ENCODE measurements at regions not wholly inside any gene's neighbourhood (a gene's known extent, or its start where the extent isn't known, plus 50 kb on each side); places are given as distances from the start of the nearest gene placed in this dataset.
"Not testable (repeated sequence)": the region's sequence is repeated elsewhere in the genome, so short reads cannot be mapped to it uniquely, and the experiment has no call there.

- DNase-seq (ENCODE audit: low spot score in 2 of 2); H3K4me3 ChIP-seq (ENCODE audit: low read depth, poor library complexity, severe bottlenecking); intact Hi-C loops (cut with DNase I; ENCODE audit: low total_unique reads): not testable (repeated sequence)
- WGBS, 2 donors = 82 to 95% methylated on average over 4 of the region's 4 CpGs
Observed at GRCh38 chr3:130151555-130151954, 69.9 kb downstream of the ALG1L2 start.

- 83 to 86% methylated on average over 8 of the region's 8 CpGs for WGBS, 2 donors
- DNase-seq (ENCODE audit: low spot score in 2 of 2) = not testable (repeated sequence)
Observed at GRCh38 chr3:130153247-130153646, 71.6 kb downstream of the ALG1L2 start.

GRCh38 chr3:130155464-130155863, 73.8 kb downstream of the ALG1L2 start:
- H3K4me3 ChIP-seq (ENCODE audit: low read depth, poor library complexity, severe bottlenecking); intact Hi-C loops (cut with DNase I; ENCODE audit: low total_unique reads); DNase-seq (ENCODE audit: low spot score in 2 of 2): not testable (repeated sequence)
- WGBS, 2 donors = 25 to 56% methylated on average over 1 to 4 of the region's 4 CpGs

More at GRCh38 chr3:130153247-130153646, 71.6 kb downstream of the ALG1L2 start:
- intact Hi-C loops (cut with DNase I; ENCODE audit: low total_unique reads); H3K4me3 ChIP-seq (ENCODE audit: low read depth, poor library complexity, severe bottlenecking): not testable (repeated sequence)

DNA sequence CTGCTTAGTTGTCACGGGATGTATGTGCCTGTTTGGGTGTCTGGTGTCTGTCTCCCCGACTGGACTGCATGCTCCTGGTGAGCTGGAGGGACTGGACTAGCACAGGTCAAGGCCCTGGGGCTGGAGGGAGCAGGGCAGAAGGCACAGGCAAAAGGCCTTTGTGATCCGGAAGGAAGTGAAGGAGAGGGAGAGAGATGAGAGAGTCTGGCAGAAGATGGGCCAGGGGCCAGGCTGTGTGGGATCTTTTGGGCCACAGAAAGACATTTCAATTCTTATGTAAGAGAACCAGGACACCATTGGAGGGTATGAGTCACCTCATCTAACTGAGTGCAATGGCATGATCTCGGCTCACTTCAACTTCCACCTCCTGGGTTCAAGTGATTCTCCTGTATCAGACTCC, 85.2 kb downstream of the ALG1L2 start:
- DNase-seq (ENCODE audit: low spot score in 2 of 2); intact Hi-C loops (cut with DNase I; ENCODE audit: low total_unique reads); H3K4me3 ChIP-seq (ENCODE audit: low read depth, poor library complexity, severe bottlenecking): not testable (repeated sequence)
- 79 to 89% methylated on average over 3 of the region's 4 CpGs for WGBS, 2 donors

DNA sequence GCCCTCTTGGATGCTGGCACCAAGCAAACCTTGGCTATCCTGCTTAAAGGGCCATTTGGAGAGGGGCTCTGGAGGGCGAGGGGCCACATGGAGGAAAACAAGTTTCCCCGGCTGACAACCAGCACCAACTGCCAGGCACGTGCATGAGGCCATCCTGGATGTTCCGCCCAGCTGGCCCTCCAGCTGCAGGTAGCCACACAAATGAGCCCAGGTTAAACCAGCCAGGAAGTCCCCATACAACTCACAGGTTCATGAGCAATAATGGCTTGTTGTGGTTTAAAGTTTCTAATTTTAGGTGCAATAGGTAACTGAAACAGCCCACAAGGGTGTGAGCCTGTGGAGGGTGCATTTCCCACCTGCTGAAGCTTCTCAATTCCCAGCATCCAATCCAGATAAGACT, 93.6 kb downstream of the ALG1L2 start:
- intact Hi-C loops (cut with DNase I; ENCODE audit: low total_unique reads); H3K4me3 ChIP-seq (ENCODE audit: low read depth, poor library complexity, severe bottlenecking); DNase-seq (ENCODE audit: low spot score in 2 of 2): not testable (repeated sequence)
- WGBS, 2 donors = 86% methylated on average over 4 of the region's 4 CpGs

- DNase-seq (ENCODE audit: low spot score in 2 of 2); H3K4me3 ChIP-seq (ENCODE audit: low read depth, poor library complexity, severe bottlenecking); intact Hi-C loops (cut with DNase I; ENCODE audit: low total_unique reads): not testable (repeated sequence)
- 76 to 81% methylated on average over 13 of the region's 13 CpGs for WGBS, 2 donors
Observed at GRCh38 chr3:130176476-130177256, 95.0 kb downstream of the ALG1L2 start.

GRCh38 chr3:130178835-130179234, 97.2 kb downstream of the ALG1L2 start:
- DNase-seq (ENCODE audit: low spot score in 2 of 2); H3K4me3 ChIP-seq (ENCODE audit: low read depth, poor library complexity, severe bottlenecking); intact Hi-C loops (cut with DNase I; ENCODE audit: low total_unique reads): not testable (repeated sequence)
- 35 to 37% methylated on average over 3 of the region's 3 CpGs for WGBS, 2 donors

DNA sequence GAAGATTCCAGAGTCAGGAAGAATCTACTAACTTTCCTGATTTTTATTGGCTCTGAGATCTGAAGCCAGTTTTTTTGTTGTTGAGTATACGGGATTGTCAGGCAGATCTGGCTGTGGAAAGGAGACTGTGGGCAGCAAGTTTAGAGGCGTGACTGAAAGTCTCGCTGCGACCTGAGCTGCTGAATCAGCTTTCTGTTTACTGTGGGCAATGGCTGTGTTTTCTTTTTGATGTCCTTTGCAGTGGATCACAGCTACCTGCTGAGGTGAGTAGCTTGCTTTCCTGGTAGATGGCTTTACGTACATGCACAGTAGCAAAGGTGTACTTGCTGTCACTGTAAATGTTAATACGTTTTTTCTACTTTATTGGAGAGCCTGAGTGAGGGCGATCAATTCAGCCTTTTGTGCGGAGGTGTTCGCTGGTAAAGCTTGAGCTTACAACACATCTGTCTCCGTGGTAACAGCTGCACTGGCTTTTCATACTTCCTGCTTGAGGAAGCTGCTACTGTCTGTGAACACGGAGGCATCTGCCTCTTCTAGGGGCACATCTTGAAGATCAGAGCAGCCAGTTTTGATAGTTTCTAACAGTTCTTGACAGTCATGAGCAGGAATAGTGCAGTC, 97.8 kb downstream of the ALG1L2 start:
- H3K4me3 ChIP-seq (ENCODE audit: low read depth, poor library complexity, severe bottlenecking); intact Hi-C loops (cut with DNase I; ENCODE audit: low total_unique reads): not testable (repeated sequence)
- 3% methylated on average over 11 of the region's 11 CpGs for WGBS, 2 donors
- DNase-seq (ENCODE audit: low spot score in 2 of 2) = peak in 1 of 2 donors; percentile 34

DNA sequence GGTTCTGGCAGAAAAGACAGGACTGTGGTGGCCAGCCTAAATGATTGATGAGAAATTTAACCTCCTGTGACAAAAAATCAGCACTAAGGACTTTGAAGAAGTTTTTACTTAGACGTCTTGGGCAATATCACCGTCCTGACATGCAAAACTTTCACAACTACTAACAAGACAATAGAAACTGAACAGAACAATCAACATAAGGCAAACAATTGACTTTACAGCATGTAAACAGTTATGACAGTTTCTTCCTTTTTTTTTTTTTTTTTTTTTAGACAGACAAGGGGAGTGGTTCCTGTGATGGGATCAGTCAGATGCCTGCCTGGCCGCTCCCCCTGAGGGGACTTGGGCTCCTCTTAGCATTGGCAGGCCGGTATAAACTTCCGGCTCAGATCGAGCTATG, 100.8 kb downstream of the ALG1L2 start:
- H3K4me3 ChIP-seq (ENCODE audit: low read depth, poor library complexity, severe bottlenecking); DNase-seq (ENCODE audit: low spot score in 2 of 2); intact Hi-C loops (cut with DNase I; ENCODE audit: low total_unique reads): not testable (repeated sequence)
- 51 to 55% methylated on average over 6 of the region's 6 CpGs for WGBS, 2 donors

GRCh38 chr3:130183689-130184088, 102.1 kb downstream of the ALG1L2 start:
- 75 to 80% methylated on average over 5 of the region's 5 CpGs for WGBS, 2 donors
- DNase-seq (ENCODE audit: low spot score in 2 of 2); intact Hi-C loops (cut with DNase I; ENCODE audit: low total_unique reads); H3K4me3 ChIP-seq (ENCODE audit: low read depth, poor library complexity, severe bottlenecking): not testable (repeated sequence)

DNA sequence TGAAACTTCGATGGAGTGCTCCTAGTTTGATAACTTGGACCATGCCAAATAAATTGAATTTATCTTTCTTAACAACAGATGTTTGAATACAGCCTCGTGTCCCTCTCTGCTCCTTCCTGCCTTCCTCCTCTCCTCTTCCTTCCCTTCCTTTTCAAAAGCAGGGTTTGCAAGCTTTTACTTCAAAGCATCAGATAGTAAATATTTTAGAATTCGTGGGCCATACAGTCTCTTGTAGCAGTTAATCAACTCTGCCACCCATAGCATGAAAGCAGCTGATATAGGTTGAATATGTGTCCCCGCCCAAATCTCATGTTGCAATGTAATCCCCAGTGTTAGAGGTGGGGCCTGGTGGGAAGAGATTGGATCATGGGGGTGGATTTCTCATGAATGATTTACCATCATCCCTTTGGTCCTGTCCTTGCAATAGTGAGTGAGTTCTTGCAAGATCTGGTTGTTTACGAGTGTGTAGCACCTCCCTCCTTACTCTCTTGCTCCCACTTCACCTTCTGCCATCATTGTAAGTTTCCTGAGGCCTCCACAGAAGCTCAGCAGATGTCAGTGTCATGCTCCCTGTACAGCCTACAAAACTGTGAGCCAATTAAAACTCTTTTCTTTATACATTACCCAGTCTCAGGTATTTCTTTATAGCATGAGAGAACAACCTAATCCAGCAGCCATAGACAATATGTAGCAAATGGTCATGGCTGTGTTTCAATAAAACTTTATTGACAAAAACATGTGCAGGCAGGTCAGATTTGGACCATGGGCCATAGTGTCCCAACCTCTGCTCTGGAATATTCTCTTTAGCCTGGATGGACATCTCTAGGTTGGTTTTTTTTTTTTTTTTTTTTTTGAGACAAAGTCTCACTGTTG, 102.8 kb downstream of the ALG1L2 start:
- 63 to 64% methylated on average over 5 of the region's 5 CpGs for whole genome bisulfite sequencing, 2 donors

GRCh38 chr3:130201272-130201671, 119.6 kb downstream of the ALG1L2 start:
- DNase-seq (ENCODE audit: low spot score in 2 of 2); intact Hi-C loops (cut with DNase I; ENCODE audit: low total_unique reads); H3K4me3 ChIP-seq (ENCODE audit: low read depth, poor library complexity, severe bottlenecking): not testable (repeated sequence)
- WGBS, 2 donors = 43 to 50% methylated on average over 1 of the region's 1 CpG

More for the DNA sequence above, 102.8 kb downstream of the ALG1L2 start:
- DNase-seq (ENCODE audit: low spot score in 2 of 2); intact Hi-C loops (cut with DNase I; ENCODE audit: low total_unique reads); H3K4me3 ChIP-seq (ENCODE audit: low read depth, poor library complexity, severe bottlenecking): not testable (repeated sequence)

GRCh38 chr3:130203633-130204032, 122.0 kb downstream of the ALG1L2 start:
- H3K4me3 ChIP-seq (ENCODE audit: low read depth, poor library complexity, severe bottlenecking); DNase-seq (ENCODE audit: low spot score in 2 of 2); intact Hi-C loops (cut with DNase I; ENCODE audit: low total_unique reads): not testable (repeated sequence)
- 92% methylated on average over 3 of the region's 3 CpGs for WGBS, 2 donors
